LNCaP clone FGC (cell line): ENCODE measurements at regions not wholly inside any gene's neighbourhood (a gene's known extent, or its start where the extent isn't known, plus 50 kb on each side); places are given as distances from the start of the nearest gene placed in this dataset.

ENCODE experiments used
- DNase-seq: peaks from one replicate; pipeline ENCODE4 v3.0.0-alpha.2; 2011; ENCODE audit warnings: low read depth
- H3K4me3 ChIP-seq: 2 replicates; pipeline ENCODE4 v1.5.1; 2011; ENCODE audit warnings: mild to moderate bottlenecking, low read depth, low read length, control low read depth
- TF ChIP-seq, protein P1 (sequence below): IDR thresholded peaks from 2 replicates; pipeline ENCODE4 v1.5.1; 2012; ENCODE audit warnings: mild to moderate bottlenecking; ENCODE audit not compliant: control insufficient read depth, insufficient read depth; ENCODE audit errors: extremely low read depth

DNA sequence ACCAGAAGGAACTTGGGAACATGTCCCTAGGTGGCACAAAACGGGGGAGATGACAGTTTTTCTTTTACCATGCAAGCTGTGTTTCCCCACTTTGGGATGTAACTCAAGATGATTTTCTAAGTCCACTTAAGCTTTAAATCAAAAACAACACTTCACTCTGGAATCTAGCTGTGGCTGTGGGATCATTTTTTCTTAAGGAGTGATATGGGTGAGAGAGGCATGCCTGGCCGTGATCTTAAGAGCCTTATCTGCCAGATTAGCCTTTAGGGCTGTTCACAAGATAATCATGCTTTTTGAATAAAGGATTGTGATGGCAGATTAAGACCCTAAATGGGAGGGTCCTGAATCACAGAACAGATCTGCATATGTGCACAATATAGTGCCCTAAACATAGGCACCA is 384.8 kb upstream of the SEMA6D start:
- TF ChIP-seq, protein P1, sequence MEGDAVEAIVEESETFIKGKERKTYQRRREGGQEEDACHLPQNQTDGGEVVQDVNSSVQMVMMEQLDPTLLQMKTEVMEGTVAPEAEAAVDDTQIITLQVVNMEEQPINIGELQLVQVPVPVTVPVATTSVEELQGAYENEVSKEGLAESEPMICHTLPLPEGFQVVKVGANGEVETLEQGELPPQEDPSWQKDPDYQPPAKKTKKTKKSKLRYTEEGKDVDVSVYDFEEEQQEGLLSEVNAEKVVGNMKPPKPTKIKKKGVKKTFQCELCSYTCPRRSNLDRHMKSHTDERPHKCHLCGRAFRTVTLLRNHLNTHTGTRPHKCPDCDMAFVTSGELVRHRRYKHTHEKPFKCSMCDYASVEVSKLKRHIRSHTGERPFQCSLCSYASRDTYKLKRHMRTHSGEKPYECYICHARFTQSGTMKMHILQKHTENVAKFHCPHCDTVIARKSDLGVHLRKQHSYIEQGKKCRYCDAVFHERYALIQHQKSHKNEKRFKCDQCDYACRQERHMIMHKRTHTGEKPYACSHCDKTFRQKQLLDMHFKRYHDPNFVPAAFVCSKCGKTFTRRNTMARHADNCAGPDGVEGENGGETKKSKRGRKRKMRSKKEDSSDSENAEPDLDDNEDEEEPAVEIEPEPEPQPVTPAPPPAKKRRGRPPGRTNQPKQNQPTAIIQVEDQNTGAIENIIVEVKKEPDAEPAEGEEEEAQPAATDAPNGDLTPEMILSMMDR = no peak
- no peak overlapping the region for H3K4me3 ChIP-seq
- DNase-seq = no peak

GRCh38 chr15:47333734-47334133 is 383.6 kb upstream of the SEMA6D start:
- TF ChIP-seq, protein P1 = no peak
- no peak for DNase-seq
- H3K4me3 ChIP-seq = no peak overlapping the region

- no peak overlapping the region for H3K4me3 ChIP-seq
- no peak for DNase-seq
- TF ChIP-seq, protein P1 = no peak
Measured at GRCh38 chr15:47334805-47335535, 382.3 kb upstream of the SEMA6D start.

DNA sequence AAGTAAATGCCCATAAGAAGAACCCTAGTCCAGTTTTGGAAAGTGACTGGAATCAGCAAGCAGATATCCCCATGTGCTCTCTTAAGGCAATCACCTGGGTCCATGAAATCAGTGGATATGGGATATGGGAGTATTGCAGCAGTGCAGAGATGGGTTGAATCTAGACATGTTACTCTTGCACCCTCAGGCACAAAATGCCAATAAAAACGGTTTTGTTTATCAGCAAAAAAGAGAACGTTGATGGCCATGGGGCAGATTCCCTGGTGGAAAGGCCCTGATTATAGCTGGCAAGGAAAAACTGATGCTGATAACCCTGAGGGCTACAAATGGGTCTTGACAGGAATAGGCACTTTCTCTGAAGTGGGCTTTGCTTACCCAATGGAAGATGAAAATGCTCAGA is 380.2 kb upstream of the SEMA6D start:
- no peak for DNase-seq
- H3K4me3 ChIP-seq = no peak overlapping the region
- TF ChIP-seq, protein P1 = no peak

DNA sequence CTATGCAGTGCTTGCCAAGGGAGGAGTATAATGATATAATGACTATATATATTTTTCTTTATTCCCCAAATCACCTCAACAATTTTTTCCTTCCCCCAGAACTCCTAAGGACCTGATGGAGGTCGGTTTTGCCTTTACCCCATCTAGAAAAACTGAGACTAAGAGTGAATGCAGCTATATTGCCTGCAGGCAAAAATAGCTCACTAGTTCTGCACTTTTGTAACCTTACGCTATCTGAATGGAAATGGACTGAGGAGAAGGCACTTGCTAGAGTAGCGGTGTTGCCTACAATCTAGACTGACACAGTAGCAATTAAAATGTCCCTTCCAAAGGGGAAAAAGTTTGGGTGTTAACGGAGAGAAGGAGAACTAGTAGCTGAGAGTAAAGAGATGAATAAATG is 379.5 kb upstream of the SEMA6D start:
- TF ChIP-seq, protein P1 = no peak
- H3K4me3 ChIP-seq = no peak overlapping the region
- no peak for DNase-seq

DNA sequence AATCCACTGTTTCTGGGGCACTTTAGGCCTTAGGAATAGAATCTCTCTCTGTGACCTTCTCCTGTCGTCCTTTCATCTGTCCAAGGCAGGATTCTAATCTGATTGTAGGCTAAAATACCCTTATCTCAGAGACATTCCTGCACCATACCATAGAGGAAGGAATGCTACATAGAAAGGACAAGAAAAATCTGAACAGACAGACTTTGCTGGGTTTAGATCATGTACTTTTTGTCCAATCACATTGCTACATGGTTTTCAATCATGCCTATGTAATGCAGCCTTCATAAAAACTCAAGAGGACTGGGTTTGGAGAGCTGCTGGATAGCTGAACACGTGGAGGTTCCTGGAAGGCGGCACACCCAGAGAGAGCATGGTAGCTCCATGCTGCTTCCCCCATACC is 378.5 kb upstream of the SEMA6D start:
- TF ChIP-seq, protein P1 = no peak
- no peak overlapping the region for H3K4me3 ChIP-seq
- no peak for DNase-seq
